ENCODE measurements at regions not wholly inside any gene's neighbourhood (a gene's known extent, or its start where the extent isn't known, plus 50 kb on each side); places are given as distances from the start of the nearest gene placed in this dataset.

- DNase-seq (ENCODE audit: low read depth, low spot score), result no peak
- TF ChIP-seq CTCF (IDR thresholded peaks at IDR 0.05; ENCODE audit: low read depth, low read length), result no peak
- H3K4me3 ChIP-seq (ENCODE audit: low read depth, low read length), result no peak overlapping the region
- in situ Hi-C loops (cut with HindIII; ENCODE audit: low sequenced_read_pairs), result no loop called here
Measured at GRCh38 chr4:177692907-177693306, 250.7 kb upstream of the AGA start.

GRCh38 chr4:177696438-177696966, 254.3 kb upstream of the AGA start:
- TF ChIP-seq CTCF (IDR thresholded peaks at IDR 0.05; ENCODE audit: low read depth, low read length), result no peak
- in situ Hi-C loops (cut with HindIII; ENCODE audit: low sequenced_read_pairs), result no loop called here
- no peak overlapping the region for H3K4me3 ChIP-seq (ENCODE audit: low read depth, low read length)
- DNase-seq (ENCODE audit: low read depth, low spot score), result no peak

- TF ChIP-seq CTCF (IDR thresholded peaks at IDR 0.05; ENCODE audit: low read depth, low read length), result no peak
- peak; percentile 39 for DNase-seq (ENCODE audit: low read depth, low spot score)
- H3K4me3 ChIP-seq (ENCODE audit: low read depth, low read length), result no peak overlapping the region
- in situ Hi-C loops (cut with HindIII; ENCODE audit: low sequenced_read_pairs), result no loop called here
Measured at GRCh38 chr4:177699365-177700213, 257.4 kb upstream of the AGA start.

- no peak overlapping the region for H3K4me3 ChIP-seq (ENCODE audit: low read depth, low read length)
- in situ Hi-C loops (cut with HindIII; ENCODE audit: low sequenced_read_pairs), result no loop called here
- no peak for DNase-seq (ENCODE audit: low read depth, low spot score)
- no peak for TF ChIP-seq CTCF (IDR thresholded peaks at IDR 0.05; ENCODE audit: low read depth, low read length)
Measured at GRCh38 chr4:177706916-177707315, 264.7 kb upstream of the AGA start.

GRCh38 chr4:177713454-177713853, 271.2 kb upstream of the AGA start:
- no peak overlapping the region for H3K4me3 ChIP-seq (ENCODE audit: low read depth, low read length)
- DNase-seq (ENCODE audit: low read depth, low spot score), result no peak
- in situ Hi-C loops (cut with HindIII; ENCODE audit: low sequenced_read_pairs), result no loop called here
- TF ChIP-seq CTCF (IDR thresholded peaks at IDR 0.05; ENCODE audit: low read depth, low read length), result no peak

- in situ Hi-C loops (cut with HindIII; ENCODE audit: low sequenced_read_pairs), result no loop called here
- H3K4me3 ChIP-seq (ENCODE audit: low read depth, low read length), result no peak overlapping the region
- TF ChIP-seq CTCF (IDR thresholded peaks at IDR 0.05; ENCODE audit: low read depth, low read length), result no peak
- no peak for DNase-seq (ENCODE audit: low read depth, low spot score)
Measured at GRCh38 chr4:177717407-177717806, 275.2 kb upstream of the AGA start.

Data from astrocyte of the spinal cord (primary cell).